GM12873 (cell line): ENCODE measurements at regions not wholly inside any gene's neighbourhood (a gene's known extent, or its start where the extent isn't known, plus 50 kb on each side); places are given as distances from the start of the nearest gene placed in this dataset.

Experiments used
- TF ChIP-seq, protein P1 (sequence below): IDR thresholded peaks from 2 replicates; pipeline ENCODE4 v1.5.1; 2012; ENCODE audit warnings: low read depth, mild to moderate bottlenecking, moderate library complexity, low read length, control low read depth; ENCODE audit not compliant: insufficient read depth; ENCODE audit errors: missing control alignments

DNA sequence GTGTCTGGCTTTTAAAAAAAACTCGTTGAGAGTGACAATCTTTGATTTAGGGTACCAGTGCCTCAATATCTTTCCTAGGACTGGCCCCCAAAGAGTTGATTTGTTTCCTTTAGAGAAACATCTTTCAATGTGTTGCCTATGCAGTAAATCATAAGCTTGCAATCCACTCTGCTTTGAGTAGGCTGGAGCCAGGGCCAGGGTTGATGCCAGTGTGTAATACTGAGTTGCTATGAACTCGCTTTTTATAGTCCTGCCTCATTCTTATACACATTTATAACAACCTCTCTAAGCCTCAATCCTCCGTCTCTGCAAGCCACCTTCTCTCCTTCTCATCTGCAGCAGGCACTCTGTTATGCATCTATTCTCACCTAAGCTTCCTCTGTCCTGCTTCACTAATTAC lies 674.9 kb upstream of the POM121L12 start:
- TF ChIP-seq, protein P1, sequence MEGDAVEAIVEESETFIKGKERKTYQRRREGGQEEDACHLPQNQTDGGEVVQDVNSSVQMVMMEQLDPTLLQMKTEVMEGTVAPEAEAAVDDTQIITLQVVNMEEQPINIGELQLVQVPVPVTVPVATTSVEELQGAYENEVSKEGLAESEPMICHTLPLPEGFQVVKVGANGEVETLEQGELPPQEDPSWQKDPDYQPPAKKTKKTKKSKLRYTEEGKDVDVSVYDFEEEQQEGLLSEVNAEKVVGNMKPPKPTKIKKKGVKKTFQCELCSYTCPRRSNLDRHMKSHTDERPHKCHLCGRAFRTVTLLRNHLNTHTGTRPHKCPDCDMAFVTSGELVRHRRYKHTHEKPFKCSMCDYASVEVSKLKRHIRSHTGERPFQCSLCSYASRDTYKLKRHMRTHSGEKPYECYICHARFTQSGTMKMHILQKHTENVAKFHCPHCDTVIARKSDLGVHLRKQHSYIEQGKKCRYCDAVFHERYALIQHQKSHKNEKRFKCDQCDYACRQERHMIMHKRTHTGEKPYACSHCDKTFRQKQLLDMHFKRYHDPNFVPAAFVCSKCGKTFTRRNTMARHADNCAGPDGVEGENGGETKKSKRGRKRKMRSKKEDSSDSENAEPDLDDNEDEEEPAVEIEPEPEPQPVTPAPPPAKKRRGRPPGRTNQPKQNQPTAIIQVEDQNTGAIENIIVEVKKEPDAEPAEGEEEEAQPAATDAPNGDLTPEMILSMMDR, result no peak

- TF ChIP-seq, protein P1, result no peak
Measured at GRCh38 chr7:52355053-52355452, 680.4 kb upstream of the POM121L12 start.

- TF ChIP-seq, protein P1, result no peak
Measured at GRCh38 chr7:52352013-52352981, 683.1 kb upstream of the POM121L12 start.

GRCh38 chr7:52344015-52344414 lies 691.4 kb upstream of the POM121L12 start:
- TF ChIP-seq, protein P1, result no peak

DNA sequence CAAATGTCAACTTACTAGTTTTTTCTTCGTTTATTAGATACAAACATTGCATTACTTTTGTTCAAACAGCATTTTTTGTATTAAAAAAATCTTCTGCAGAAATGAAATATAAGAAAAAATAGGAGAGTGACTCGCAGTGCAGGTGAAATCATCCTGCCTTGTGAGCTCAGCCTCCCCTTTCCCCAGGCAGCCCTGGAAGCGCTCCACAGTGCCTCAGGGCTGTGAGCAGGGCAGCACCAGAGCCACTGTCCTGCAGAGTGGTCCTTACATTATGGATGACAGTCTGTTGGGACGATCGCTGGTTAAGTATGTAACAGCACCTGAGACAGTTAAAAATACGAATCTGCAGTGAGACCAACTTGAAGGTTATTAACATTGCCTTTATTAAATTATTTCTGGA lies 695.4 kb upstream of the POM121L12 start:
- TF ChIP-seq, protein P1, result no peak

GRCh38 chr7:52325237-52325636 lies 710.2 kb upstream of the POM121L12 start:
- TF ChIP-seq, protein P1, result no peak

DNA sequence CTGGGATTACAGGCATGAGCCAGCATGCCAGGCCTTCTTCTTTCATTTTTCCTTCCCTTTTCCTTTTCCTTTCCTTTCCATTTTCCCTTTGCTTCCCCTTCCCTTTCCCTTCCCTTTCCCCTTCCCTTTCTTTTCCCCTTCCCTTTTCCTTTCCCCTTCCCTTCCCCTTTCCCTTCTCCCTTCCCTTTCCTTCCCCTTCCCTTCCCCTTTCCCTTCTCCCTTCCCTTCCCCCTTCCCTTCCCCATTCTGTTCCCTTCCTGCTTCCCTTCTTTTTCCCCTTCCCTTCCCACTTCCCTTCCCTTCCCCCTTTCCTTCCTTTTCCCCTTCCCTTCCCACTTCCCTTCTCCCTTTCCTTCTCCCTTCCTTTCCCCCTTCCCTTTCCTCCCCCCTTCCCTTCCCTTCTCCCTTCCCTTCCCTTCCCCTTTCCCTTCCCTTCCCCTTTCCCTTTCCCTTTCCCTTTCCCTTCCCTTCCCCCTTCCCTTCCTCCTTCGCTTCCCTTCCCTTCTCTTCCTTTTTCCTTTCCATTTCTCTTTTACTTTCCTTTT lies 712.2 kb upstream of the POM121L12 start:
- TF ChIP-seq, protein P1, result no peak
